Body of pancreas (tissue), 4 donors: ENCODE measurements at regions not wholly inside any gene's neighbourhood (a gene's known extent, or its start where the extent isn't known, plus 50 kb on each side); places are given as distances from the start of the nearest gene placed in this dataset.

ENCODE experiments used
- ATAC-seq: fragments of 150-250 bp; one replicate; pipeline ENCODE4 v1.9.1; 2016
- DNase-seq, 4 donors: peaks; one replicate each; pipeline ENCODE4 v3.0.0-alpha.2; 2019
- H3K27ac ChIP-seq, 4 donors: fragments of 200-600 bp; sonication (generic); 1 replicate in 3 of 4; 2 replicates in 1 of 4; pipeline versions ENCODE4 v1.5.1 to v1.6.1; 2016 to 2019; ENCODE audit warnings: mild to moderate bottlenecking in 1 of 4, mixed read lengths in 1 of 4, moderate library complexity in 1 of 4
- H3K27me3 ChIP-seq, 2 donors: fragments of 200-600 bp; sonication (generic); one replicate each; pipeline ENCODE4 v1.6.0; 2016; ENCODE audit warnings: mild to moderate bottlenecking in 1 of 2
- H3K36me3 ChIP-seq, 2 donors: fragments of 200-600 bp; sonication (generic); replicated peaks in 1 of 2; 2 replicates each; pipeline ENCODE4 v1.5.1; 2016; ENCODE audit warnings: low read depth in 2 of 2; ENCODE audit not compliant: insufficient read depth in 1 of 2
- H3K4me1 ChIP-seq: fragments of 200-600 bp; sonication (generic); one replicate; pipeline ENCODE4 v1.6.0; 2016
- H3K4me3 ChIP-seq, 2 donors: fragments of 200-600 bp; sonication (generic); 1 replicate in 1 of 2; 2 replicates in 1 of 2; pipeline ENCODE4 v1.5.1; 2016 to 2019
- H3K9me3 ChIP-seq, 3 donors: fragments of 200-600 bp; sonication (generic); 1 replicate in 2 of 3; 2 replicates in 1 of 3; pipeline ENCODE4 v1.5.1; 2016
- CTCF ChIP-seq, 7 experiments: fragments of 450-650 bp in 4 of 7; fragments of 200-600 bp in 3 of 7; sonication (generic) in 3 of 7; IDR thresholded peaks; one replicate each; pipeline ENCODE4 v1.5.1; 2016 to 2019; ENCODE audit warnings: antibody characterized with exemption in 7 of 7
- POLR2A ChIP-seq, 3 donors: fragments of 450-650 bp; IDR thresholded peaks; one replicate each; pipeline ENCODE4 v1.6.1; 2016; ENCODE audit warnings: antibody characterized with exemption in 3 of 3, mild to moderate bottlenecking in 2 of 3
- WGBS, 2 donors: methylation state at CpG; one replicate each; pipeline ENCODE4 v1.1.5; 2017; 5-methylcytosine and 5-hydroxymethylcytosine counted together
- intact Hi-C: fragments of 100-400 bp; cut with DNase I; formaldehyde crosslinking; loops from one replicate; pipeline ENCODE4 v1.15.1; 2023

- intact Hi-C loops: no loop called here
- WGBS, 2 donors: 73 to 87% methylated on average over 3 of the region's 3 CpGs
Measured at GRCh38 chr2:175574069-175574468, 392.6 kb upstream of the ATP5MC3 start.

GRCh38 chr2:175571078-175571653 lies 389.7 kb upstream of the ATP5MC3 start:
- ATAC-seq: no peak
- TF ChIP-seq POLR2A (IDR thresholded peaks at IDR 0.05): no peak
- TF ChIP-seq CTCF (IDR thresholded peaks at IDR 0.05): no peak
- H3K4me3 ChIP-seq: no peak overlapping the region
- 21 to 30% methylated on average over 4 of the region's 4 CpGs for WGBS, 2 donors
- H3K27me3 ChIP-seq: no peaks in the 10 kb centered on the region
- H3K9me3 ChIP-seq: no peaks in the 10 kb centered on the region
- no peak overlapping the region for H3K27ac ChIP-seq
- intact Hi-C loops: no loop called here
- H3K36me3 ChIP-seq: no peaks in the 10 kb centered on the region
- H3K4me1 ChIP-seq: no peaks in the 10 kb centered on the region
- no peak for DNase-seq

More at GRCh38 chr2:175574069-175574468, 392.6 kb upstream of the ATP5MC3 start:
- ATAC-seq: no peak
- TF ChIP-seq POLR2A (IDR thresholded peaks at IDR 0.05) (no peak), CTCF (IDR thresholded peaks at IDR 0.05) (no peak)
- H3K27me3 ChIP-seq: no peaks in the 10 kb centered on the region
- no peak overlapping the region for H3K27ac ChIP-seq
- no peaks in the 10 kb centered on the region for H3K9me3 ChIP-seq
- H3K4me3 ChIP-seq: no peak overlapping the region
- no peak for DNase-seq
- H3K36me3 ChIP-seq: no peaks in the 10 kb centered on the region
- H3K4me1 ChIP-seq: no peaks in the 10 kb centered on the region

- Histone ChIP-seq H3K4me3 (no peak overlapping the region), H3K27me3 (peaks cover 0 to 3% of the 10 kb centered on the region in 2 donors), H3K4me1 (no peaks in the 10 kb centered on the region), H3K36me3 (no peaks in the 10 kb centered on the region), H3K9me3 (no peaks in the 10 kb centered on the region), H3K27ac (no peak overlapping the region)
- TF ChIP-seq POLR2A (IDR thresholded peaks at IDR 0.05) (no peak), CTCF (IDR thresholded peaks at IDR 0.05) (no peak)
- DNase-seq (no peak), ATAC-seq (no peak)
- WGBS, 2 donors: 58 to 67% methylated on average over 9 of the region's 9 CpGs
- intact Hi-C loops: no loop called here
Measured at GRCh38 chr2:175568109-175568730, 386.7 kb upstream of the ATP5MC3 start.

GRCh38 chr2:175567435-175568061 lies 386.0 kb upstream of the ATP5MC3 start:
- Histone ChIP-seq H3K9me3 (no peaks in the 10 kb centered on the region), H3K36me3 (no peaks in the 10 kb centered on the region), H3K27me3 (peaks cover 0 to 7% of the 10 kb centered on the region in 2 donors), H3K4me3 (no peak overlapping the region), H3K27ac (no peak overlapping the region), H3K4me1 (no peaks in the 10 kb centered on the region)
- WGBS, 2 donors: 35 to 45% methylated on average over 4 of the region's 4 CpGs
- TF ChIP-seq POLR2A (IDR thresholded peaks at IDR 0.05): no peak
- no peak for TF ChIP-seq CTCF (IDR thresholded peaks at IDR 0.05)
- DNase-seq: no peak
- no peak for ATAC-seq
- intact Hi-C loops: no loop called here
